ENCODE measurements at regions not wholly inside any gene's neighbourhood (a gene's known extent, or its start where the extent isn't known, plus 50 kb on each side); places are given as distances from the start of the nearest gene placed in this dataset.
"Not testable (repeated sequence)": the region's sequence is repeated elsewhere in the genome, so short reads cannot be mapped to it uniquely, and the experiment has no call there.

DNA sequence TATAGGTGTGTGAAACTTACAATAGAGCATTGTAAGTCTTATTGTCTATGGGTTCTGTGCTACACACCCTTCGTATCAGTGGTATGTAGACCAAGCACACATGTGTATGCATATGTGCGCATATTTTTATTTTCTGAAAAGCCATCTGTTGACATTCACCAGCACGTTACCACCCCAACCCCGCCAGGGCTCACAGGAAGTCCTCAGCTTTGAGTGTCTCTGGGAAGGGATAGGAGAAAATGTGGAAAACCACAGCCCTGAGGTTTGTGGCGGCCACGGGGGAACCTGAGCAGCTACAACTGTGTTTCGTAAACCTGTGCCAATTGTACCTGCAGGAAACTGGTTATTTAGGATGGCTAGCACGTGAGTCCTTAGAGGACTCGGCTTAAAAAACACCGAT lies 123.3 kb upstream of the PHACTR3 start:
- Histone ChIP-seq H3K9me3 (ENCODE audit: control insufficient read depth, insufficient read depth, low read depth, low read length) (no peaks in the 10 kb centered on the region), H3K36me3 (ENCODE audit: control insufficient read depth, insufficient read depth, low read length) (no peaks in the 10 kb centered on the region), H3K27me3 (ENCODE audit: control insufficient read depth, insufficient read depth, low read length) (no peaks in the 10 kb centered on the region), H3K4me3 (ENCODE audit: low read depth, low read length) (no peak overlapping the region), H3K27ac (ENCODE audit: low read depth, low read length) (no peak overlapping the region), H3K4me1 (ENCODE audit: control insufficient read depth, insufficient read depth, low read length) (no peaks in the 10 kb centered on the region), H3K9ac (ENCODE audit: low read length) (no peak overlapping the region)

- no peaks in the 10 kb centered on the region for H3K4me1 ChIP-seq (ENCODE audit: control insufficient read depth, insufficient read depth, low read length)
Observed at GRCh38 chr20:59481477-59482018, 122.8 kb upstream of the PHACTR3 start.

GRCh38 chr20:59482351-59483187 lies 121.8 kb upstream of the PHACTR3 start:
- Histone ChIP-seq H3K27me3 (ENCODE audit: control insufficient read depth, insufficient read depth, low read length) (no peaks in the 10 kb centered on the region), H3K36me3 (ENCODE audit: control insufficient read depth, insufficient read depth, low read length) (no peaks in the 10 kb centered on the region), H3K9me3 (ENCODE audit: control insufficient read depth, insufficient read depth, low read depth, low read length) (no peaks in the 10 kb centered on the region), H3K4me1 (ENCODE audit: control insufficient read depth, insufficient read depth, low read length) (no peaks in the 10 kb centered on the region), H3K9ac (ENCODE audit: low read length) (no peak overlapping the region), H3K4me3 (ENCODE audit: low read depth, low read length) (no peak overlapping the region), H3K27ac (ENCODE audit: low read depth, low read length) (no peak overlapping the region)

More at GRCh38 chr20:59481477-59482018, 122.8 kb upstream of the PHACTR3 start:
- no peak overlapping the region for H3K9ac ChIP-seq (ENCODE audit: low read length)
- H3K4me3 ChIP-seq (ENCODE audit: low read depth, low read length): no peak overlapping the region
- H3K27ac ChIP-seq (ENCODE audit: low read depth, low read length): no peak overlapping the region
- H3K36me3 ChIP-seq (ENCODE audit: control insufficient read depth, insufficient read depth, low read length): no peaks in the 10 kb centered on the region
- H3K9me3 ChIP-seq (ENCODE audit: control insufficient read depth, insufficient read depth, low read depth, low read length): no peaks in the 10 kb centered on the region
- no peaks in the 10 kb centered on the region for H3K27me3 ChIP-seq (ENCODE audit: control insufficient read depth, insufficient read depth, low read length)

DNA sequence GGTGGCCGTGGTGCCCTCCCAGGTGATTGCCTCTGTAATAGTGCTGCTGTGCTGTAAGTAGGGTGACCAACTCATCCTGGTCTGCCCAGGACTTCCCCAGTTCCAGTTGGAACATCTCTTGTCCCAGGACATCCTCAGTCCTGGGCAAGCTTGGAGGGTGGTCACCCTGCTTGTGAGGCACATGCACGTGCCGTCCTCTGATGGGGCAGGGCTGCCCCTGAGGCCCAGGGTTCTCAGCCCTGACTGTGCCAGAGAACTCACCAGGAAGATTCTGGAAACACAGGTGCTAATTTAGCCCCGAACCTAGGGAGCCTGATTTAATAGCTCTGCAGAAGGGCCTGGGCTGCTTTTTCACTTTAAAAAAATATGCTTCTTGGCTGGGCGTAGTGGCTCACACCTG lies 120.9 kb upstream of the PHACTR3 start:
- no peaks in the 10 kb centered on the region for H3K9me3 ChIP-seq (ENCODE audit: control insufficient read depth, insufficient read depth, low read depth, low read length)
- no peaks in the 10 kb centered on the region for H3K27me3 ChIP-seq (ENCODE audit: control insufficient read depth, insufficient read depth, low read length)
- H3K4me3 ChIP-seq (ENCODE audit: low read depth, low read length): no peak overlapping the region
- H3K9ac ChIP-seq (ENCODE audit: low read length): no peak overlapping the region
- H3K27ac ChIP-seq (ENCODE audit: low read depth, low read length): no peak overlapping the region
- H3K36me3 ChIP-seq (ENCODE audit: control insufficient read depth, insufficient read depth, low read length): no peaks in the 10 kb centered on the region
- no peaks in the 10 kb centered on the region for H3K4me1 ChIP-seq (ENCODE audit: control insufficient read depth, insufficient read depth, low read length)

DNA sequence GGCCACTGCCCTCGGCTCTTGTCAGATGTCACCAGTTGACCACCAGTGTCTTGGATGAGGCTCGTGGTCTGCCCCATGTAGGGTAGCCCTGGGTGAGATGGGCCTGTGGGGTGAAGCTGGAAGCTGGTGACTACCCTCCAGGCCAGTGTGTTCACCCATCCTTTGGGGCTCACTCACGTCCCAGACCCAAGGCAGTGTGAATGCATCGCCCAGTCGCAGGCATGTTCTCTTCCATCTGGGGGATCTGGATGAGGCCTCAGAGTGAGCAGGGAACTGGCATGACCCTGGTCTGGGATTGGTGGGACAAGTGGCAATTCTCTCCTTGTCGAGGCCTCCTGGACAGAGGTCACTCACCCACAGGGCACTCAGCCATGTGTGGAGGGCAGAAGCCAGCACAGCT lies 120.1 kb upstream of the PHACTR3 start:
- H3K9me3 ChIP-seq (ENCODE audit: control insufficient read depth, insufficient read depth, low read depth, low read length): no peaks in the 10 kb centered on the region
- H3K36me3 ChIP-seq (ENCODE audit: control insufficient read depth, insufficient read depth, low read length): no peaks in the 10 kb centered on the region
- no peaks in the 10 kb centered on the region for H3K27me3 ChIP-seq (ENCODE audit: control insufficient read depth, insufficient read depth, low read length)

DNA sequence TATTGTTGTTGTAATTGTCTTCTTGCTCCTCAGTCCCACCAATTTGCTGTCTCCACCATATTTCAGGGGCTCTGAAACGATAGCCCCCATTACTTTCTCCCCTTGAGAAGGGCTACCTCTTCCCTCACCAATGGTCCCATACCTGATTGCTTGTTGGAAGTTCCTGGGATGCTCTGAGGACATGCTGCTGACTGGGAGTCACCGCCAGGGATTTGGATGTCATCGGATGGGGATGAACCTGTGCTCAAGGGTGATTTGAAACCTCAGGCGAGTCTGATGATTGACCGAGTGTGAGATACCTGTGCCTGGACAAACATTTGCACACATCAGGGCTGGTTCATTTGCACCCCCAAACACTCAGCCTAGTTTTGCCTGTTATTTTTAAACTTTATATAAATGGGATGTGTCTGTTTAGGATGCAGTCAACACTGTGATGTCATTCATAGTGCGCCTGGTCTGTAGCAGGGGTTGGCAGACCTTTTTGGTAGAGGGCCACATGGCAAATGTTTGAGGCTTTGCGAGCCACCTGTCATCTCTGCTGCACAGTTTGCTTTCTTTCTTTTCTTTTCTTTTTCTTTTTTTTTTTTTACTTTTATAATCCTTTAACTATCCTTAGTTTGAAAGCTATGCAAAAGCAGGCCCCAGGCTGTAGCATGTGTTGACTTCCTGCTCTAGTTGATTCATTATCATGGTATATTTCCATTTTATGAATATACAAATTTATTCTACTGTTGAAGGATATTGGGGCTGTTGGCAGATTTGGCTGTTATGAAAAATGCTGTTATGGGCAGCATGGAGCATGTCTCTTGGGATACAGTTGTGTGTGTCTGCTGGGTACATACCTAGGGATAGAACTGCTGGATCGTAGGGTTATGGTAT lies 118.5 kb upstream of the PHACTR3 start:
- H3K4me1 ChIP-seq (ENCODE audit: control insufficient read depth, insufficient read depth, low read length): no peaks in the 10 kb centered on the region
- no peak overlapping the region for H3K27ac ChIP-seq (ENCODE audit: low read depth, low read length)
- no peak overlapping the region for H3K4me3 ChIP-seq (ENCODE audit: low read depth, low read length)
- H3K9me3 ChIP-seq (ENCODE audit: control insufficient read depth, insufficient read depth, low read depth, low read length): no peaks in the 10 kb centered on the region
- H3K9ac ChIP-seq (ENCODE audit: low read length): no peak overlapping the region
- H3K27me3 ChIP-seq (ENCODE audit: control insufficient read depth, insufficient read depth, low read length): no peaks in the 10 kb centered on the region
- H3K36me3 ChIP-seq (ENCODE audit: control insufficient read depth, insufficient read depth, low read length): no peaks in the 10 kb centered on the region

More for the DNA sequence above, 120.1 kb upstream of the PHACTR3 start:
- Histone ChIP-seq H3K4me3 (ENCODE audit: low read depth, low read length) (no peak overlapping the region), H3K4me1 (ENCODE audit: control insufficient read depth, insufficient read depth, low read length) (no peaks in the 10 kb centered on the region), H3K27ac (ENCODE audit: low read depth, low read length) (no peak overlapping the region), H3K9ac (ENCODE audit: low read length) (no peak overlapping the region)

GRCh38 chr20:59488459-59488858 lies 115.9 kb upstream of the PHACTR3 start:
- not testable (repeated sequence) for H3K9me3 ChIP-seq (ENCODE audit: control insufficient read depth, insufficient read depth, low read depth, low read length); H3K9ac ChIP-seq (ENCODE audit: low read length); H3K27ac ChIP-seq (ENCODE audit: low read depth, low read length); H3K36me3 ChIP-seq (ENCODE audit: control insufficient read depth, insufficient read depth, low read length); H3K4me3 ChIP-seq (ENCODE audit: low read depth, low read length); H3K4me1 ChIP-seq (ENCODE audit: control insufficient read depth, insufficient read depth, low read length); H3K27me3 ChIP-seq (ENCODE audit: control insufficient read depth, insufficient read depth, low read length)

GRCh38 chr20:59490196-59491004 lies 113.9 kb upstream of the PHACTR3 start:
- H3K27ac ChIP-seq (ENCODE audit: low read depth, low read length); H3K4me3 ChIP-seq (ENCODE audit: low read depth, low read length); H3K36me3 ChIP-seq (ENCODE audit: control insufficient read depth, insufficient read depth, low read length); H3K4me1 ChIP-seq (ENCODE audit: control insufficient read depth, insufficient read depth, low read length); H3K9me3 ChIP-seq (ENCODE audit: control insufficient read depth, insufficient read depth, low read depth, low read length); H3K27me3 ChIP-seq (ENCODE audit: control insufficient read depth, insufficient read depth, low read length); H3K9ac ChIP-seq (ENCODE audit: low read length): not testable (repeated sequence)

DNA sequence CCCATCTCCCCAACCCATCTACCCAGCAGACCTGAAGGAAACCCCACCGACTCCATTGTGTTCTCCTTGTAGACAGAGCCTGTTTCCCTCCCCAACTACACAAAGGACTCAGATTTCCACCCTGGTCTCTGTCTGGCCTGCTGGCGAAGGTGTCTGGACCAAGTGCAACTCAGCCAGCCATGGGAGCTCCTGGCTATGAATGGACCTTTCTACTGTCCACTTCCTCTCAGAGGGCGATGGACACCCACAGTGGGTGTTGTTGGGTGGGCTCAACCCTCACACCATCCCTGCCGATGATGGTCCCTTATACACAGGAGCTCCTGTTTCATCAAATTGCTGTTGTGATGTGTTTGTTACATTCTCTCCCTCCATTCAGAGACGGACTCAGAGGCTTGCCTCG lies 112.5 kb upstream of the PHACTR3 start:
- Histone ChIP-seq H3K4me3 (ENCODE audit: low read depth, low read length) (no peak overlapping the region), H3K4me1 (ENCODE audit: control insufficient read depth, insufficient read depth, low read length) (no peaks in the 10 kb centered on the region), H3K9ac (ENCODE audit: low read length) (no peak overlapping the region), H3K36me3 (ENCODE audit: control insufficient read depth, insufficient read depth, low read length) (no peaks in the 10 kb centered on the region), H3K27ac (ENCODE audit: low read depth, low read length) (no peak overlapping the region), H3K27me3 (ENCODE audit: control insufficient read depth, insufficient read depth, low read length) (peaks cover 7% of the 10 kb centered on the region; the same call in 1 of the 2 replicates), H3K9me3 (ENCODE audit: control insufficient read depth, insufficient read depth, low read depth, low read length) (no peaks in the 10 kb centered on the region)

GRCh38 chr20:59493926-59494325 lies 110.4 kb upstream of the PHACTR3 start:
- H3K9me3 ChIP-seq (ENCODE audit: control insufficient read depth, insufficient read depth, low read depth, low read length): no peaks in the 10 kb centered on the region

More at GRCh38 chr20:59493926-59494325, 110.4 kb upstream of the PHACTR3 start:
- Histone ChIP-seq H3K27me3 (ENCODE audit: control insufficient read depth, insufficient read depth, low read length) (peaks cover 13% of the 10 kb centered on the region; the same call in 1 of the 2 replicates), H3K27ac (ENCODE audit: low read depth, low read length) (no peak overlapping the region), H3K4me3 (ENCODE audit: low read depth, low read length) (no peak overlapping the region), H3K9ac (ENCODE audit: low read length) (no peak overlapping the region), H3K36me3 (ENCODE audit: control insufficient read depth, insufficient read depth, low read length) (no peaks in the 10 kb centered on the region), H3K4me1 (ENCODE audit: control insufficient read depth, insufficient read depth, low read length) (no peaks in the 10 kb centered on the region)

Measured in HUES6 (cell line).